ENCODE measurements at regions not wholly inside any gene's neighbourhood (a gene's known extent, or its start where the extent isn't known, plus 50 kb on each side); places are given as distances from the start of the nearest gene placed in this dataset.
"Not testable (repeated sequence)": the region's sequence is repeated elsewhere in the genome, so short reads cannot be mapped to it uniquely, and the experiment has no call there.

DNA sequence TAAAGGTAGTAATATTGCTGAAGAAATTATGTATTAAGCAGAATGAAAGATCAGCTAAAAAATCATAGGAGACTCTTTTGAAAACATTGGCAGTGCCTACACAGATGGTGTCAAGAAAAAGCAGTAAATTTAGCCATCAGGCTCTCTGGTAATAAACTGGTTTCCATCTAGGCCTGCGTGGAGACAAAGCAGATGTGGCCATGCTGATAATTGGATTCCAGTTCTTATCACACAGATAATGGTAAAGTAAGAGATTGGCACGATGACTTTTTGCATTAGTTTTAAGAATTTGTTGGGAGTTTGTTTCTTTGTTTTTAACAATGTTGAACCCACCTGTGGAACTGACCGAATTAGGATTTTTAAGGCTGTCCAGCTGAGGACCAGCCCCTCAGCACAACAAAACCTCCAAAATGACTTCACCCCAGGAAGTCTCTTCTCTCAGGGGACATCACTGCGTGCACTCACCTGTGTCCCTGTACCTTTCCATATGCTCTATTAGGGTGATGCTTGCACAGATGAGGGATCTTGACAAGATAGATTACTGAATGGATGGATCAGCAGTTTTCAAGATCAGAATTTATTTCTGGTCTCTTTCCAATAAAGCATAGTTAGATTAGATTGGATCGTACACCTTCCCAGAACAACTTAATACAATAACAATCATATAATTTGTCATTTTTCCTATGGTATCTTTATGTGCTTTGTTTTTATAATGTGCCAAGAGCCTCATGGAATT is 69.1 kb upstream of the DNAJC10 start:
- Mint-ChIP-seq H3K36me3 (no peaks in the 10 kb centered on the region), H3K9me3 (no peaks in the 10 kb centered on the region)

DNA sequence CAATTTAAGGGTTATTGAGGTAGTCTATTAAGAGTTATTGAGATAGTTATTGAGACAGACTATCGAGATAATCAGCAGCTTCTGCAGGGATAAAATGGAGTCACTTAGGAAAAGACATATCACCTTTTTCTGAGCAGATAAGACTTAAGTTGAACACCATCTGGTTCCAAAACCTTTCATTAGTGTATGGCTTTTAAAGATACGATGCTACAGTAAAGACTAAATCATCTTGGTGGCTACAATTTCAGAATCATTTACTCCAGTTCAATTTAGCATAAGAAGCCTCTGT is 68.6 kb upstream of the DNAJC10 start:
- Mint-ChIP-seq H3K27me3 (peaks cover 3 to 8% of the 10 kb centered on the region in 2 donors), H3K36me3 (no peaks in the 10 kb centered on the region), H3K4me1 (peaks cover 0 to 5% (median 3%) of the 10 kb centered on the region in 3 donors), H3K9me3 (no peaks in the 10 kb centered on the region), H3K4me3 (no peak overlapping the region), H3K27ac (no peak overlapping the region)
- no peaks in the 10 kb centered on the region for H3K4me1 ChIP-seq (ENCODE audit: insufficient read depth, low read length)
- ChIA-PET CTCF (no interaction called here), POLR2A (no interaction called here)
- no peak overlapping the region for H3K4me3 ChIP-seq (ENCODE audit: low read length)
- DNase-seq = no peak
- no peaks in the 10 kb centered on the region for H3K27me3 ChIP-seq (ENCODE audit: insufficient read depth, low read length, poor library complexity, severe bottlenecking)
- no peaks in the 10 kb centered on the region for H3K36me3 ChIP-seq (ENCODE audit: insufficient read depth, low read length)
- no peak overlapping the region for H3K27ac ChIP-seq (ENCODE audit: low read depth, low read length)
- H3K9me3 ChIP-seq (ENCODE audit: low read length) = no peaks in the 10 kb centered on the region

More for the DNA sequence above, 69.1 kb upstream of the DNAJC10 start:
- H3K4me1 ChIP-seq (ENCODE audit: insufficient read depth, low read length) = no peaks in the 10 kb centered on the region
- ChIA-PET CTCF (no interaction called here), POLR2A (no interaction called here)
- no peak overlapping the region for H3K27ac ChIP-seq (ENCODE audit: low read depth, low read length)
- H3K4me3 ChIP-seq (ENCODE audit: low read length) = no peak overlapping the region
- H3K27ac Mint-ChIP-seq = no peak overlapping the region
- peaks cover 3 to 8% of the 10 kb centered on the region in 2 donors for H3K27me3 Mint-ChIP-seq
- no peaks in the 10 kb centered on the region for H3K9me3 ChIP-seq (ENCODE audit: low read length)
- H3K4me1 Mint-ChIP-seq = peaks cover 0 to 3% (median under 1%) of the 10 kb centered on the region in 3 donors
- H3K4me3 Mint-ChIP-seq = no peak overlapping the region
- H3K36me3 ChIP-seq (ENCODE audit: insufficient read depth, low read length) = no peaks in the 10 kb centered on the region
- no peak for DNase-seq
- H3K27me3 ChIP-seq (ENCODE audit: insufficient read depth, low read length, poor library complexity, severe bottlenecking) = no peaks in the 10 kb centered on the region

DNA sequence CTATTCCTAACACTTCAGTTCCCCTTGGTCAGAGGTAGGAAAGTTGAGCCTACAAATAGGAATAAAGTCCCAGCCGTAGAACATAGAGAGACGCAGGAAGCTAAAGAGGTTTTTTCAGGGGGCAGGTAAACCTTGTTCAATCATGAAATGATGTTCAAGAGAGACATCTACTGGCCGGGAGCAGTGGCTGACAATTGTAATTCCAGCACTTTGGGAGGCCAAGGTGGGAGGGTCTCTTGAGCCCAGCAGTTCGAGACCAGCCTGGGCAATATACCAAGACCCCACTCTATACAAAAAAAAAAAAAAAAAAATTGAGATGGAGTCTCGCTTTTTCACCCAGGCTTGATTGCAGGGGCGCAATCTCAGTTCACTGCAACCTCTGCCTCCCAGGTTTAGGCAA is 66.7 kb upstream of the DNAJC10 start:
- Mint-ChIP-seq H3K4me3 (no peak overlapping the region), H3K4me1 (peaks cover 0 to 10% (median 3%) of the 10 kb centered on the region in 3 donors), H3K27me3 (peaks cover 3 to 8% of the 10 kb centered on the region in 2 donors), H3K36me3 (no peaks in the 10 kb centered on the region), H3K27ac (no peak overlapping the region), H3K9me3 (no peaks in the 10 kb centered on the region)
- Histone ChIP-seq H3K36me3 (ENCODE audit: insufficient read depth, low read length) (no peaks in the 10 kb centered on the region), H3K27me3 (ENCODE audit: insufficient read depth, low read length, poor library complexity, severe bottlenecking) (no peaks in the 10 kb centered on the region), H3K9me3 (ENCODE audit: low read length) (no peaks in the 10 kb centered on the region), H3K4me3 (ENCODE audit: low read length) (no peak overlapping the region), H3K4me1 (ENCODE audit: insufficient read depth, low read length) (no peaks in the 10 kb centered on the region), H3K27ac (ENCODE audit: low read depth, low read length) (no peak overlapping the region)
- POLR2A ChIA-PET = no interaction called here
- DNase-seq = no peak
- CTCF ChIA-PET = interaction anchor here (1.0 kb wide), 1 partner anchor 17 kb away, joined by 3 read pairs; no protein-coding TSS in a partner anchor

DNA sequence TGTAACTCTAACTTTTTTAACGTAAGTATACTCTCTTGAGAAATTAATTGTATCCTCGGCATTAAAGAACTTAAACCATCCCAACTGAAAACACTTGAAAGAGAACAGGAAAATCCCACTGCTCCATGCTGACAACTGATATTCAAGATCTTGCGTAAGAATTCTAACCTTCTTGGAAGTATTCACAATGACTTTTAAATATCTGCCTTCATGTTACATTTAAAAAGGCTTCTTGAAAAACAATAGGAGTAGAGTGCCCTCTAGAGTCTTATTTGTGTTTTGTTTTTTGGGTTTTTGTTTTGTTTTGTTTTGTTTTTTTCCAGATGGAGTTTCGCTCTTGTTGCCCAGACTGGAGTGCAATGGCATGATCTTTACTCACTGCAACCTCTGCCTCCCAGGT is 65.4 kb upstream of the DNAJC10 start:
- H3K36me3 Mint-ChIP-seq = no peaks in the 10 kb centered on the region
- DNase-seq = no peak
- peak overlapping the region in 1 of 8 donors; percentile 56 for H3K27ac Mint-ChIP-seq
- CTCF ChIA-PET = interaction anchor here (1.4 kb wide), 1 partner anchor 16 kb away, joined by 4 read pairs; no protein-coding TSS in a partner anchor
- H3K27me3 Mint-ChIP-seq = peaks cover 2 to 7% of the 10 kb centered on the region in 2 donors
- H3K4me1 Mint-ChIP-seq = peaks cover 0 to 10% (median 3%) of the 10 kb centered on the region in 3 donors
- Histone ChIP-seq H3K27me3 (ENCODE audit: insufficient read depth, low read length, poor library complexity, severe bottlenecking) (no peaks in the 10 kb centered on the region), H3K9me3 (ENCODE audit: low read length) (no peaks in the 10 kb centered on the region), H3K36me3 (ENCODE audit: insufficient read depth, low read length) (no peaks in the 10 kb centered on the region), H3K4me1 (ENCODE audit: insufficient read depth, low read length) (no peaks in the 10 kb centered on the region), H3K4me3 (ENCODE audit: low read length) (no peak overlapping the region), H3K27ac (ENCODE audit: low read depth, low read length) (no peak overlapping the region)
- H3K9me3 Mint-ChIP-seq = no peaks in the 10 kb centered on the region
- POLR2A ChIA-PET = no interaction called here
- no peak overlapping the region for H3K4me3 Mint-ChIP-seq

DNA sequence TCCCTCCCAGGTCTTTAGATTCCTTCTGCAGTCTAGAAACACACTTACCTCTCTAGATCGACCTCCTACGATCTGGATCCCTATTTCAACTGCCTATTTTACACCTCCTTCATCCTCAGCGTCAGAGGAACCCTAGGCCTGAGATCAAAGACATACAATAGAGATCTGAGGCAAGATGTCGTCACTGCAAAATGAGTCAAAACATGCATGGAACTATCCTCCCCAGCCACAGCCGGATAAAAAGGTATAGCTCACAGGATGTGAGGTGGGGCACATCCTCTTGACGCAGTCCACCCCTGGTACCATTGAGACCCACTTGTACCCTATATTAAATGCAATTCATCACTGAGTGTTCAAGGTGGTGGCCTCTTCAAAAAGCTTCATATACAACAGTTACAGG is 63.7 kb upstream of the DNAJC10 start:
- Histone ChIP-seq H3K4me1 (ENCODE audit: insufficient read depth, low read length) (no peaks in the 10 kb centered on the region), H3K36me3 (ENCODE audit: insufficient read depth, low read length) (no peaks in the 10 kb centered on the region), H3K4me3 (ENCODE audit: low read length) (no peak overlapping the region), H3K27ac (ENCODE audit: low read depth, low read length) (no peak overlapping the region), H3K9me3 (ENCODE audit: low read length) (no peaks in the 10 kb centered on the region), H3K27me3 (ENCODE audit: insufficient read depth, low read length, poor library complexity, severe bottlenecking) (no peaks in the 10 kb centered on the region)
- H3K27ac Mint-ChIP-seq = no peak overlapping the region
- POLR2A ChIA-PET = no interaction called here
- CTCF ChIA-PET = interaction anchor here (1.4 kb wide), 1 partner anchor 14 kb away, joined by 4 read pairs; no protein-coding TSS in a partner anchor
- peaks cover 0 to 10% (median 3%) of the 10 kb centered on the region in 3 donors for H3K4me1 Mint-ChIP-seq
- no peaks in the 10 kb centered on the region for H3K36me3 Mint-ChIP-seq
- no peak overlapping the region for H3K4me3 Mint-ChIP-seq
- peaks cover 2 to 17% of the 10 kb centered on the region in 2 donors for H3K27me3 Mint-ChIP-seq
- no peak for DNase-seq
- no peaks in the 10 kb centered on the region for H3K9me3 Mint-ChIP-seq

DNA sequence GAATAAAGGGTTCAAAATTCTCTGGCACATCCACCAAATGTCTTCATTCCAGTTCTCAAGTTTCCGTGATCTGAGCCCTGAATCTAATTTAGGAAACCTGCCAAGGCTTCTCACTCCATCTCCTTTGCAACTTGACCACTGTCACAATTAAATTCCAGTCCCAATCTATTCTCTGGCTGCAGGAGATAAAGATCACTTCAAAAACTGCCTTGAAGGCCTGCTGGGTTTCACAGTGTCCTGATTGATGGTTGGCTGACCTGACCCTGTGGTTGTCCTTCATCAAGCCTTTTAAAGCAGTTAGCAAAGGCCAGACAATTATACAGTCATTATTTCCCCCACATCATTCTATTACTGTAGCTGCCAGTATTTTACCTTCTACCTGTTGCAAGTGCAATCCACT is 60.3 kb upstream of the DNAJC10 start:
- Histone ChIP-seq H3K27me3 (ENCODE audit: insufficient read depth, low read length, poor library complexity, severe bottlenecking) (no peaks in the 10 kb centered on the region), H3K27ac (ENCODE audit: low read depth, low read length) (no peak overlapping the region), H3K36me3 (ENCODE audit: insufficient read depth, low read length) (no peaks in the 10 kb centered on the region), H3K4me1 (ENCODE audit: insufficient read depth, low read length) (no peaks in the 10 kb centered on the region), H3K4me3 (ENCODE audit: low read length) (no peak overlapping the region), H3K9me3 (ENCODE audit: low read length) (no peaks in the 10 kb centered on the region)
- Mint-ChIP-seq H3K4me3 (no peak overlapping the region), H3K9me3 (no peaks in the 10 kb centered on the region), H3K27ac (no peak overlapping the region), H3K36me3 (no peaks in the 10 kb centered on the region), H3K4me1 (peaks cover 0 to 10% (median 1%) of the 10 kb centered on the region in 3 donors), H3K27me3 (peaks cover 2 to 32% of the 10 kb centered on the region in 2 donors)
- DNase-seq = no peak
- POLR2A ChIA-PET = no interaction called here
- CTCF ChIA-PET = interaction anchor here (1.9 kb wide), 1 partner anchor 11 kb away, joined by 4 read pairs; no protein-coding TSS in a partner anchor

DNA sequence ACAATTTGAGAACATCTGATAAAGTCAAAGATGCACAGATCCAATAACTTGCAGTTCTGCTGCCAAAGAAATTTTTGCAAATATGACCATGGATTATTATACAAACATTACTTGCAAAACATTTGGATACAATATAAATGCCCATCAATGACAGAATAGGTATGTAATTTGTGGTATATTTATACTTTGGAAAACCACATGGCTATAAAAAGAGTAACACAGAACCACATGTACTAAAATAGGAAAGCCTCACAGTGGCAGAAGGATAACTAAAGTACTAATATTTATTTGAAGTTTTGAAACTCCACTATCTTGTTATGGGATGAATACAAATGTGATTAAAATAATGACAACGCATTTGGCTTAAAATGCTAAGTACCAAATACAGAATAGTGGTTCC is 51.8 kb upstream of the DNAJC10 start:
- Mint-ChIP-seq H3K4me1 (no peaks in the 10 kb centered on the region), H3K4me3 (no peak overlapping the region), H3K36me3 (no peaks in the 10 kb centered on the region), H3K27me3 (peaks cover 0 to 2% of the 10 kb centered on the region in 2 donors), H3K9me3 (no peaks in the 10 kb centered on the region), H3K27ac (no peak overlapping the region)
- no peaks in the 10 kb centered on the region for H3K27me3 ChIP-seq (ENCODE audit: insufficient read depth, low read length, poor library complexity, severe bottlenecking)
- no peaks in the 10 kb centered on the region for H3K4me1 ChIP-seq (ENCODE audit: insufficient read depth, low read length)
- no peaks in the 10 kb centered on the region for H3K36me3 ChIP-seq (ENCODE audit: insufficient read depth, low read length)
- ChIA-PET POLR2A (no interaction called here), CTCF (no interaction called here)
- H3K27ac ChIP-seq (ENCODE audit: low read depth, low read length) = no peak overlapping the region
- H3K4me3 ChIP-seq (ENCODE audit: low read length) = no peak overlapping the region
- no peaks in the 10 kb centered on the region for H3K9me3 ChIP-seq (ENCODE audit: low read length)
- DNase-seq = no peak

DNA sequence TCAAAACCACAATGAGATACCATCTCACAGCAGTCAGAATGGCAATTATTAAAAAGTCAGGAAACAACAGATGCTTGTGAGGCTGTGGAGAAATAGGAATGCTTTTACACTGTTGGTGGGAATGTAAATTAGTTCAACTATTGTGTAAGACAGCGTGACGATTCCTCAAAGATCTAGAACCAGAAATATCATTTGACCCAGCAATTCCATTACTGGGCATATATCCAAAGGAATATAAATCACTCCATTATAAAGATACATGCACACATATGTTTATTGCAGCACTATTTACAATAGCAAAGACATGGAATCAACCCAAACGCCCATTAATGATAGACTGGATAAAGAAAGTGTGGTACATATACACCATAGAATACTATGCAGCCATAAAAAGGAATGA is 50.6 kb upstream of the DNAJC10 start:
- H3K27me3 ChIP-seq (ENCODE audit: insufficient read depth, low read length, poor library complexity, severe bottlenecking); DNase-seq; H3K4me3 Mint-ChIP-seq; POLR2A ChIA-PET; H3K4me3 ChIP-seq (ENCODE audit: low read length); H3K4me1 Mint-ChIP-seq; H3K36me3 ChIP-seq (ENCODE audit: insufficient read depth, low read length); H3K27ac ChIP-seq (ENCODE audit: low read depth, low read length); H3K9me3 Mint-ChIP-seq; H3K27me3 Mint-ChIP-seq; H3K27ac Mint-ChIP-seq; H3K36me3 Mint-ChIP-seq; H3K4me1 ChIP-seq (ENCODE audit: insufficient read depth, low read length); H3K9me3 ChIP-seq (ENCODE audit: low read length): not testable (repeated sequence)
- CTCF ChIA-PET = interaction anchor here (0.9 to 2.2 kb wide), 2 partner anchors 51 to 314 kb away, joined by 3 to 14 read pairs; no protein-coding TSS in a partner anchor

Measured in CD8-positive, alpha-beta memory T cell (primary cell).